Activated CD4-positive, alpha-beta T cell treated with anti-CD3 and anti-CD28 coated beads, Interleukin-2, amount 10 ng/mL, durations not matched to agents 7 days and 5 days (primary cell): ENCODE measurements at regions not wholly inside any gene's neighbourhood (a gene's known extent, or its start where the extent isn't known, plus 50 kb on each side); places are given as distances from the start of the nearest gene placed in this dataset.

Source experiments
- CTCF ChIA-PET: fragments of 350-600 bp; sonication (Branson Sonifier 250); formaldehyde crosslinking; loops from one replicate; lab custom pipeline; 2021; ENCODE audit warnings: antibody characterized with exemption; lab: Charles Lee
- POLR2A ChIA-PET: fragments of 350-600 bp; sonication (Branson Sonifier 250); formaldehyde crosslinking; loops from one replicate; lab custom pipeline; 2021; ENCODE audit warnings: antibody characterized with exemption; lab: Charles Lee
- DNase-seq: peaks from one replicate; pipeline ENCODE4 v3.0.0-alpha.2; 2020
- H3K27ac Mint-ChIP-seq: one replicate; pipeline ENCODE4 v1.8.0; 2021; ENCODE audit warnings: mild to moderate bottlenecking, moderate library complexity, mixed read lengths
- H3K27me3 Mint-ChIP-seq: one replicate; pipeline ENCODE4 v1.8.0; 2021; ENCODE audit warnings: mixed read lengths
- H3K36me3 Mint-ChIP-seq: one replicate; pipeline ENCODE4 v1.8.0; 2021; ENCODE audit warnings: low read depth, mixed read lengths
- H3K4me1 Mint-ChIP-seq: one replicate; pipeline ENCODE4 v1.8.0; 2021; ENCODE audit warnings: mixed read lengths
- H3K4me3 Mint-ChIP-seq: one replicate; pipeline ENCODE4 v1.8.0; 2021; ENCODE audit warnings: mild to moderate bottlenecking, moderate library complexity, mixed read lengths
- H3K9me3 Mint-ChIP-seq: one replicate; pipeline ENCODE4 v1.8.0; 2021; ENCODE audit warnings: mixed read lengths

DNA sequence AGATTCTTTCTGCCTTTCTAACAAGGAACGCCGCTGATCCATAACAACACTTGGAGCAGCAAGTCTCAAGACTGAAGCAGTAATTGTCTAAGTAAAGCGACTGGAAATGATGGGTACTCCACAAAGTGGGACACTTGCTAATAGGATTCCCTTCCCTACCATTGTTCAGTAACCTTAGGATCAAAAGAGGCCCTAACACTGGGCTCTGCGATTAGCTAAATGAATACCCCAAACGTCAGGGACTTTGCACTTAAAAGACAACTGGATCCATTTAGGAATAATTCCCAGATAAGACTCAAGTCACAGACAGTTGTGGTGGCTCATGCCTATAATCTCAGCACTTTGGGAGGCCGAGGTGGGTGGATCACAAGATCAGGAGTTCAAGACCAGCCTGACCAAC, 221.9 kb upstream of the FGGY start:
- Mint-ChIP-seq H3K4me1 (peaks cover 24% of the 10 kb centered on the region), H3K4me3 (no peak overlapping the region), H3K27ac (no peak overlapping the region), H3K27me3 (peaks cover 7% of the 10 kb centered on the region), H3K9me3 (peaks cover 7% of the 10 kb centered on the region), H3K36me3 (peaks cover 10% of the 10 kb centered on the region)
- POLR2A ChIA-PET = no interaction called here
- no peak for DNase-seq
- CTCF ChIA-PET = interaction anchor here (0.7 kb wide), 1 partner anchor 267 kb away, joined by 3 read pairs; no protein-coding TSS in a partner anchor

GRCh38 chr1:59076612-59077011, 220.3 kb upstream of the FGGY start:
- peaks cover 8% of the 10 kb centered on the region for H3K27me3 Mint-ChIP-seq
- no peak for DNase-seq
- peaks cover 5% of the 10 kb centered on the region for H3K36me3 Mint-ChIP-seq
- H3K9me3 Mint-ChIP-seq = peaks cover 7% of the 10 kb centered on the region
- H3K27ac Mint-ChIP-seq = no peak overlapping the region
- H3K4me1 Mint-ChIP-seq = peaks cover 12% of the 10 kb centered on the region
- no peak overlapping the region for H3K4me3 Mint-ChIP-seq
- CTCF ChIA-PET = interaction anchor here (1.1 to 2.2 kb wide), 3 partner anchors 8 to 12 kb away, joined by 4 to 6 read pairs (median 4); no protein-coding TSS in a partner anchor
- POLR2A ChIA-PET = interaction anchor here (0.6 kb wide), 1 partner anchor 48 kb away, joined by 3 read pairs; no protein-coding TSS in a partner anchor

- no peak overlapping the region for H3K4me3 Mint-ChIP-seq
- ChIA-PET POLR2A (no interaction called here), CTCF (interaction anchor here (1.1 to 2.2 kb wide), 3 partner anchors 10 to 18 kb away, joined by 3 to 6 read pairs (median 4); no protein-coding TSS in a partner anchor)
- no peak for DNase-seq
- H3K27ac Mint-ChIP-seq = no peak overlapping the region
- H3K27me3 Mint-ChIP-seq = peaks cover 8% of the 10 kb centered on the region
- H3K4me1 Mint-ChIP-seq = peaks cover 4% of the 10 kb centered on the region
- no peaks in the 10 kb centered on the region for H3K36me3 Mint-ChIP-seq
- H3K9me3 Mint-ChIP-seq = peaks cover 3% of the 10 kb centered on the region
These were observed 219.3 kb upstream of the FGGY start for GRCh38 chr1:59077466-59078069.

DNA sequence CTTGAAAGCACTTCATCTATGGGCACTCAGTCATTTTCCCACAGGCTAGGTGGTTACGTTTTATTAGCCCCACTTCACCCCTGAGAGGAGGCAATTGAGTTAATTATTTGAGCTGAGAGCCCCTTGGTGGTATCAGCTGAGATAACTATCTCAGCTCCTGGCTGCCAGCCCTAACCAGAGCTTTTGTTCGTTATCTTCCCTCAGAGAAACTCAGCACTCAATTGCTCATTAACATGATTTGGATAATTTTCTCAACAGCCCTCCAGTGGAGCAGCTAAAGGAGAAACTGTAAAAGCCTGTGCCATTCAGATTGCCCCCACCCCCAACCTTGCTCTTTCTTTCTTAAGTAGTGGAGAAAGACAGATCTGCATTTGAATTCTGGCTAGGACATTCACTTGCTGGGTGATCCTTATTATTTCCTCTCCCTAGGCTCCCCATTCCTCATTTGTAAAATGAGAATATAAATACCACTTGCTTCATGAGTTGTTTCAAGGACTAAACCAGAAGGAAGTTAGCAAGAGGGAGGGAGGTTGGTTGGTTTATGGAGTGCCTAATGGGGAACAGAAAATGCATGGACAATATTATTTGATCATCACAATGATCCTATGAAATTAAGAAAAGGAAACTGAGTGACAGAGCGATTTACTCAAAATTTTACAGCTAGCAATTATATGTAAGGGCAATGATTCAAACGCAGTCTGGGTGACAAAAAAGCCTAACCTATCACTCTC, 218.7 kb upstream of the FGGY start:
- Mint-ChIP-seq H3K27ac (no peak overlapping the region), H3K4me1 (peaks cover 2% of the 10 kb centered on the region), H3K36me3 (no peaks in the 10 kb centered on the region), H3K4me3 (no peak overlapping the region), H3K27me3 (peaks cover 8% of the 10 kb centered on the region), H3K9me3 (peaks cover 2% of the 10 kb centered on the region)
- POLR2A ChIA-PET = no interaction called here
- DNase-seq = no peak
- CTCF ChIA-PET = interaction anchor here (1.4 to 2.2 kb wide), 2 partner anchors 13 to 17 kb away, joined by 3 to 6 read pairs; no protein-coding TSS in a partner anchor

DNA sequence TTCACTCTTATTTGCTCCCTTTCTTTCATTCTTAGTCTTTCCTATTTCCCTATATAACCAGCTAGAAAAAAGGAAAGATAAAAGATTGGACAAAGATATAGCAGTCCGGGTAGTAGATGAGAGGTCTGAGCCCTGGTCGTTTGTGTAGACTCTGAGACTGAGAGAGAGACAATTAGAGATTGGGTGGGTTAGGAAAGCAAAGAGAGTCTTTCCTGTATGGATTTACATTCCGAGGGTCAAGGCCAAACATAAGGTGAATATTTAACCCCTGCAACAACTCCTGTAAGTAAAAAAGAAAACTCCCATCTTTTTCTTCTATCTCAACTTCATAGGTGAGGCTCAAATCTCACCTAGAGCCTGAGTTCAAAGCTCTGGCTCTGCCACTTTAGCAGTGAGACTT, 218.0 kb upstream of the FGGY start:
- Mint-ChIP-seq H3K36me3 (no peaks in the 10 kb centered on the region), H3K27me3 (peaks cover 8% of the 10 kb centered on the region), H3K4me3 (no peak overlapping the region), H3K27ac (no peak overlapping the region), H3K9me3 (no peaks in the 10 kb centered on the region), H3K4me1 (peaks cover 2% of the 10 kb centered on the region)
- CTCF ChIA-PET = interaction anchor here (1.4 kb wide), 1 partner anchor 16 kb away, joined by 3 read pairs; no protein-coding TSS in a partner anchor
- POLR2A ChIA-PET = no interaction called here
- no peak for DNase-seq

DNA sequence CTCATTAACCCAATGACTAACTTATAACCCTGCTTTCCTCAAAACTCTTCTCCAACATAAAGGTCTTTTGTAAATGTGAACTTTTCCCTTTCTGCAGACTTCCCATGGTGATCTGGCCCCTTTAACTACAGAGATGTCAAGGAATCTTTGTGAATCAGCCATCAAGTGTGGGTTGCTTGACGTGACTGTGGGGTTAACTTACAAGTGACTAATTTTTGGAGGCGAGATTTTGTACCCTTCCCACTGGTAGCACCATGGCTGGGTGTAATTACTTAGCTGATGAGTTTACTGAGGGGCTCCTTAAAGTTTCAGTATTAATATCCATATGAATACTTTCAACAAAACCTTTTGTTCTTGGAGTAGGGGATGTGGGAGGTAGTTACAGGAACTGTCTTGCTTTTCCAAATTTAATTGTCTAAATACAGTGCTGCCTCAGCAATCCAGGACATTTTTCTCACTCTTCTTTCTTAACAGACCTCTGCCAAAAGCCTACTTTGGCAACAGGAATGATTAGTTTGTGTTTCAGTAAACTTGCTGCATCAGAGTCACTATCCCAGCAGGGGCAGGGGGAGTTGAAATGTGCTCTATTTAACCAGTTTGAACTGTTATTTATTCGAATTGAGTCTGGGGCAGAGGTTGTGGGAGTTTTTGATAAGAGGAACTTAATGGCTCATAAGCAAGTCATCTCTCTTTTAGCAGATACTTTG, 217.3 kb upstream of the FGGY start:
- Mint-ChIP-seq H3K4me1 (peaks cover 10% of the 10 kb centered on the region), H3K36me3 (no peaks in the 10 kb centered on the region), H3K27ac (no peak overlapping the region), H3K27me3 (peaks cover 8% of the 10 kb centered on the region), H3K4me3 (no peak overlapping the region), H3K9me3 (no peaks in the 10 kb centered on the region)
- ChIA-PET CTCF (no interaction called here), POLR2A (no interaction called here)
- DNase-seq = no peak

DNA sequence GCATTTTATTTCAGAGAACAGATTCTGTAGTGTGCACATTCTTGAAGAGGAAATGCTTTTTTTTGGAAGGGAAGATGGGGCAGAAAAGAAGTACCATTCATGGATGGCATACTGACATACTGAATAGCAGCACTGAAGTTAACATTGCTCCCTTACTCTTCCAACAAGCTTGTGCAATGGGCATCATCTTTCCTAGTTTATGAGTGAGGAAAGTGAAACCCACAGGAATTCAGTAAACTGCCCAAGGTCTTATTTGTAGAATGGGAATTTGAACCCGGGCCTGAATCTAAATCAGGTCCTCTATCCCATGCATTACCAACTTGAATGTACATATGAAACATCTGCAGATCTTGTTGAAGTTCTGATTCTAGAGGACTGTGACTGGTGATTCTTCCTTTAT, 215.7 kb upstream of the FGGY start:
- POLR2A ChIA-PET = no interaction called here
- Mint-ChIP-seq H3K27me3 (peaks cover 8% of the 10 kb centered on the region), H3K4me1 (peaks cover 12% of the 10 kb centered on the region), H3K4me3 (no peak overlapping the region), H3K27ac (no peak overlapping the region), H3K36me3 (no peaks in the 10 kb centered on the region), H3K9me3 (no peaks in the 10 kb centered on the region)
- CTCF ChIA-PET = interaction anchor here (1.1 kb wide), 1 partner anchor 10 kb away, joined by 3 read pairs; no protein-coding TSS in a partner anchor
- no peak for DNase-seq

DNA sequence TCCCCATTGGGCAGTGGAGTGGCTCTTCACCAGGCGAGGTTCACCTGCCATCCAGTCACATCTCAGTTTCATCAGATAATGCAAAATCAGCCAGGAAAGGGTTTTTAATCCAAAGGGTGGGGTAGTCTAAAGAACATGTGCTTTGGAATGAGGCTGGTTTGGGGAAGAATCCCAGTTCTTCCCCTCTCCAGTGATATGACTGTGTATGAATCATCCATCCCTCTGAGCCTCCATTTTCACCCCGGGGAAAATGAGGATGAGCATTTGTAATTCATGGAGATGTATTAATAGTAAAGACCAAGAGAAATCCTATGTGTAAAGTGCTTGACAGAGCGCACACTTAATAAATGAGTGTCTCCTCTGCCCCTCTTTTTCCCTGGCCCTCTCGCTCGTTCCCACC, 215.1 kb upstream of the FGGY start:
- H3K9me3 Mint-ChIP-seq = no peaks in the 10 kb centered on the region
- CTCF ChIA-PET = interaction anchor here (1.1 kb wide), 1 partner anchor 11 kb away, joined by 3 read pairs; no protein-coding TSS in a partner anchor
- no peak overlapping the region for H3K4me3 Mint-ChIP-seq
- peaks cover 8% of the 10 kb centered on the region for H3K27me3 Mint-ChIP-seq
- POLR2A ChIA-PET = no interaction called here
- no peak for DNase-seq
- peaks cover 12% of the 10 kb centered on the region for H3K4me1 Mint-ChIP-seq
- H3K36me3 Mint-ChIP-seq = no peaks in the 10 kb centered on the region
- H3K27ac Mint-ChIP-seq = no peak overlapping the region

GRCh38 chr1:59083946-59084865, 212.7 kb upstream of the FGGY start:
- peaks cover 12% of the 10 kb centered on the region for H3K4me1 Mint-ChIP-seq
- H3K4me3 Mint-ChIP-seq = no peak overlapping the region
- no peaks in the 10 kb centered on the region for H3K36me3 Mint-ChIP-seq
- ChIA-PET CTCF (interaction anchor here (0.7 to 2.1 kb wide), 9 partner anchors 8 to 277 kb away, joined by 3 to 5 read pairs (median 4); no protein-coding TSS in a partner anchor), POLR2A (no interaction called here)
- H3K27ac Mint-ChIP-seq = no peak overlapping the region
- peaks cover 2% of the 10 kb centered on the region for H3K9me3 Mint-ChIP-seq
- DNase-seq = no peak
- peaks cover 8% of the 10 kb centered on the region for H3K27me3 Mint-ChIP-seq

DNA sequence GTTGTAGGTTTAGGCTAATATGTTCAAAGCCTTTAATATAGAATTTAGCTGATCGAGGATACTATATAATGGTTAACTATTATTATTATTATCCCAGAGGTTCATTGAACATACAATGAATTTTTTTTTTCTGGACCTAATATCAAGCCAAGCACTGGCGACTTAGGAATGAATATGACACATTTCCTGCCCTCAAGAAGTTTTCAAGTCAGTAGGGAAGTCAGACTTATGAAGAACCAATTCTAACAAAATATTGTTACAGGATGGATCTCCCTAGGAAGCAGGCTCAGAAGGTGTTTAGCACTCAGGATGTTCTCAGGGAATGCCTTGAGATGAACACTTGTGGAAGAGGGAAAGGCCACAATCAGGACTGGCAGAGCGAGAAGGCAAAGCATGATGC, 211.8 kb upstream of the FGGY start:
- Mint-ChIP-seq H3K9me3 (peaks cover 2% of the 10 kb centered on the region), H3K27me3 (no peaks in the 10 kb centered on the region), H3K4me3 (no peak overlapping the region), H3K4me1 (peaks cover 9% of the 10 kb centered on the region), H3K36me3 (no peaks in the 10 kb centered on the region), H3K27ac (no peak overlapping the region)
- CTCF ChIA-PET = interaction anchor here (0.7 to 1.6 kb wide), 5 partner anchors 9 to 21 kb away, joined by 3 to 5 read pairs (median 3); no protein-coding TSS in a partner anchor
- no peak for DNase-seq
- POLR2A ChIA-PET = no interaction called here

- peaks cover 5% of the 10 kb centered on the region for H3K27me3 Mint-ChIP-seq
- CTCF ChIA-PET = no interaction called here
- no peaks in the 10 kb centered on the region for H3K36me3 Mint-ChIP-seq
- peaks cover 2% of the 10 kb centered on the region for H3K9me3 Mint-ChIP-seq
- DNase-seq = no peak
- H3K4me3 Mint-ChIP-seq = no peak overlapping the region
- no peak overlapping the region for H3K27ac Mint-ChIP-seq
- peaks cover 6% of the 10 kb centered on the region for H3K4me1 Mint-ChIP-seq
- POLR2A ChIA-PET = no interaction called here
These were observed 207.7 kb upstream of the FGGY start for GRCh38 chr1:59089036-59089798.
